Mucosa of descending colon (tissue), 3 donors: ENCODE measurements at regions not wholly inside any gene's neighbourhood (a gene's known extent, or its start where the extent isn't known, plus 50 kb on each side); places are given as distances from the start of the nearest gene placed in this dataset.

Experiments used
- ATAC-seq: fragments of 200-7000 bp; cut with Tn5 transposase; one replicate; pipeline ENCODE4 v1.9.1; 2020; ENCODE audit warnings: mild to moderate bottlenecking, moderate library complexity
- DNase-seq, 3 donors: peaks; one replicate each; pipeline ENCODE4 v3.0.0-alpha.2; 2020
- H3K36me3 ChIP-seq: fragments of 200-600 bp; one replicate; pipeline ENCODE4 v1.8.0; 2021; ENCODE audit warnings: low read depth, mild to moderate bottlenecking
- H3K4me1 ChIP-seq: fragments of 200-600 bp; one replicate; pipeline ENCODE4 v1.8.0; 2021; ENCODE audit warnings: low read depth, mild to moderate bottlenecking
- H3K4me3 ChIP-seq: fragments of 200-600 bp; one replicate; pipeline ENCODE4 v1.8.0; 2021; ENCODE audit warnings: mild to moderate bottlenecking
- H3K9me3 ChIP-seq: fragments of 200-600 bp; one replicate; pipeline ENCODE4 v1.8.0; 2021; ENCODE audit warnings: mild to moderate bottlenecking
- intact Hi-C, 2 donors: fragments of 100-400 bp; cut with DNase I in 1 of 2; cut with micrococcal nuclease in 1 of 2; formaldehyde crosslinking; loops; one replicate each; pipeline versions ENCODE4 v1.11.0 to v1.11.1; 2022; cut with DNase I, micrococcal nuclease
- TF ChIP-seq, protein P1 (sequence below): fragments of 200-600 bp; IDR thresholded peaks from one replicate; pipeline ENCODE4 v1.8.0; 2022; ENCODE audit warnings: antibody characterized with exemption, mild to moderate bottlenecking
- donor health status: DM: no; HTN: no; CAD: no; lungs with moderate emphysema.
- donor health status: DM: no; HTN: no; CAD: no.
- donor health status: DM: no; HTN: yes; CAD: no.

DNA sequence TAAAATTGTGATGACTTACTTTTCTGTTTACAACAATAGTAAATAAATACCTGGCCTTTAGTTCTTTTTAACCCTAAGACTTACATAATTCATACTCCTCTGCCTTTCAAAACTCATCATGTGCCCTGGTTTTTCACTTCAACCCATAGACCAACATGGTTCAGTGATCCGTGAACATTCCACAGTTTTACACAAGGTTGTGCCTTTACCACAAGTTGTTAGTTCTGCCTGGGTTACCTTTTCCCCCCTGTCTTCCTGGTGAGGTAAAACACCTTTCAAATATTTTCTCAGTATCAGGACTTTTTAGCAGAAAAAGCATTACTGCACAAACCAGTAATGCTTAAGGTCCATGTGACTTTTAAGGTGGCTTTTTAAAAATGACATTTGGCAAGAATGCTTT, 1466.4 kb downstream of the PLA2G4A start:
- TF ChIP-seq, protein P1, sequence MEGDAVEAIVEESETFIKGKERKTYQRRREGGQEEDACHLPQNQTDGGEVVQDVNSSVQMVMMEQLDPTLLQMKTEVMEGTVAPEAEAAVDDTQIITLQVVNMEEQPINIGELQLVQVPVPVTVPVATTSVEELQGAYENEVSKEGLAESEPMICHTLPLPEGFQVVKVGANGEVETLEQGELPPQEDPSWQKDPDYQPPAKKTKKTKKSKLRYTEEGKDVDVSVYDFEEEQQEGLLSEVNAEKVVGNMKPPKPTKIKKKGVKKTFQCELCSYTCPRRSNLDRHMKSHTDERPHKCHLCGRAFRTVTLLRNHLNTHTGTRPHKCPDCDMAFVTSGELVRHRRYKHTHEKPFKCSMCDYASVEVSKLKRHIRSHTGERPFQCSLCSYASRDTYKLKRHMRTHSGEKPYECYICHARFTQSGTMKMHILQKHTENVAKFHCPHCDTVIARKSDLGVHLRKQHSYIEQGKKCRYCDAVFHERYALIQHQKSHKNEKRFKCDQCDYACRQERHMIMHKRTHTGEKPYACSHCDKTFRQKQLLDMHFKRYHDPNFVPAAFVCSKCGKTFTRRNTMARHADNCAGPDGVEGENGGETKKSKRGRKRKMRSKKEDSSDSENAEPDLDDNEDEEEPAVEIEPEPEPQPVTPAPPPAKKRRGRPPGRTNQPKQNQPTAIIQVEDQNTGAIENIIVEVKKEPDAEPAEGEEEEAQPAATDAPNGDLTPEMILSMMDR = no peak
- H3K4me3 ChIP-seq = no peak overlapping the region
- ATAC-seq (no peak), DNase-seq (no peak)
- H3K4me1 ChIP-seq = no peaks in the 10 kb centered on the region
- no peaks in the 10 kb centered on the region for H3K36me3 ChIP-seq
- intact Hi-C loops = no loop called here
- peaks cover 3% of the 10 kb centered on the region for H3K9me3 ChIP-seq

DNA sequence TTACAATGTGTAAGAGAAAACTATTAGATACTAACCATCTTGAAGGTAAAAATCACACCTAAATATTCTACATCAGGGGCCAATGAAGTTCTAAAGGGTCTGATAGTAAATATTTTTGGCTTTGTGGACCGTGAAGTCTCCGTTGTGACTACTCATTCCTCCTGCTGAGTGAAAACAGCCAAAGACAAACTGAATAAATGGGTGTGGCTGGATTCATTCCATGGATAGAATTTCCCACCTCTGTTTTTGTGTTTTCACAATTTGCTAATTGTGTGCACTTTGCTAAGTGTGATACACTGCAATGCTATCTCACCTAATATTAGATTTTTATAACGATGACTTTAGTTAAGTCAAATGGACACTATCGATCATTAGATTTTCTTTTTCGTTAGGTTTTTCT, 1474.0 kb downstream of the PLA2G4A start:
- DNase-seq = no peak
- no peak for ATAC-seq
- intact Hi-C loops = no loop called here
- no peak overlapping the region for H3K4me3 ChIP-seq
- H3K4me1 ChIP-seq = no peaks in the 10 kb centered on the region
- peaks cover 10% of the 10 kb centered on the region for H3K9me3 ChIP-seq
- H3K36me3 ChIP-seq = no peaks in the 10 kb centered on the region
- TF ChIP-seq, protein P1 = no peak

DNA sequence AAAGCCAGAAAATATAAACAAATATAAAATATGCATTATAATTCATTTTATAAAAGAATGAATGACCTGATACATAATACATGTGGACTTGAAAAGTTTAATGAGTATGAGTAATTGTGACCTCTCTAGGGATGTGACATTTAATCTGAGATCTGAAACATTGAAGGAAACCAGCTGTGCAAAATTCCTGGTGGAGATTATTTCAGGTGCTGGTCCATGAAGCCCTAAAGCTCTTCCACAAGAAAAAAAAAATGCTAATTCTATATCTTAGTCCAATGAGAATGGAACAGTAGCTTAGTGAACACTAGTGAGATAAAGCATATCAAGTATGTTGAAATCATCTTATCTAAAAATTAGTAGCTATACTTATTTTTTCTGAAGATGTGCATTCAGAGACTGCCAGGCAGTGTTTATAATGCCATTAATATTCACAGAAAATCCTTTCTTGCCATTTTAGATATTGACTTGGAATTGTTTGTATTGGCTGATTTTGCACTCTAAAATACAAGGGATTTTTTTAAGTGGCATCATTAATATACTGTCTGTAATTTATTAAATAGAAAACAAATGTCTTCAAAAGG, 1485.9 kb downstream of the PLA2G4A start:
- intact Hi-C loops = no loop called here
- ATAC-seq (no peak), DNase-seq (no peak)
- Histone ChIP-seq H3K9me3 (peaks cover 5% of the 10 kb centered on the region), H3K4me3 (no peak overlapping the region), H3K36me3 (no peaks in the 10 kb centered on the region), H3K4me1 (no peaks in the 10 kb centered on the region)
- TF ChIP-seq, protein P1 = no peak

DNA sequence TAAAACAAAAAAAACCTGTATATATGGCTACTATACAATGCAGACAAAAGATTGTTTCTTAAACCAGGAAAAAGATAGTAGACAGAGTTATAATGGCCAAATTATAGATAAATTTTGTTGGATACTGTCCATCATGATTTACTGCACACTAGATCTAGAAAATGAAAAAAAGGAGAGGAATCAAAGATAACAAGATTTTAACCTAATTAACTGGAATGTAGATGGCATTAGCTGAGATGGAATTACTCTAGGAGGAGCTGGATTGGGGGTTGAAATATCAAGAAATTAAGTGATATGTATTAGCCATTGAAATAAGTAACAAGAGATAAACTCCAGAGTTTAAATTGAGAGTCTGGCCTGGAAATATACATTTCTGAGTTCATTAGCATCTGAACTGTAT, 1489.1 kb downstream of the PLA2G4A start:
- Histone ChIP-seq H3K9me3 (peaks cover 1% of the 10 kb centered on the region), H3K4me3 (no peak overlapping the region), H3K36me3 (no peaks in the 10 kb centered on the region), H3K4me1 (no peaks in the 10 kb centered on the region)
- no peak for ATAC-seq
- TF ChIP-seq, protein P1 = no peak
- DNase-seq = no peak
- intact Hi-C loops = no loop called here

DNA sequence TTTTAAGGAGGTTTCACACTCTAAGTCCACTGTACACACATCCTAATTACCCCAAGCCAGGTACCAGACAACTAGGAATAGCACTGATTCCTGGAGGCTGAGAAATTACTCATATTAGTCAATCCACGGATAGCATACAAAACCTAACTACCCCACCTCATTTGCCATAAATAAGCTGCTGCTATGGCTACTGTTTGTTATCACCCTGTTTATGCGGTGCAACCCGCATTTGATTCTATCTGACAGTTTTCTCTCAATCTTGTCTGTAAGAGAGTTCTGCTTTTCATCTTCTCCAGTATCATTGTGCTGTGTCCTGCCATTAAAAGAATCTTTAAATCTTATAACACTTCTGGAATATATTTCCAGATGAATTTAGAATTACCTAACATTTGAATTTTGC, 1496.5 kb downstream of the PLA2G4A start:
- Histone ChIP-seq H3K36me3 (no peaks in the 10 kb centered on the region), H3K4me1 (no peaks in the 10 kb centered on the region), H3K9me3 (no peaks in the 10 kb centered on the region), H3K4me3 (no peak overlapping the region)
- intact Hi-C loops = no loop called here
- no peak for ATAC-seq
- DNase-seq = no peak
- TF ChIP-seq, protein P1 = no peak

DNA sequence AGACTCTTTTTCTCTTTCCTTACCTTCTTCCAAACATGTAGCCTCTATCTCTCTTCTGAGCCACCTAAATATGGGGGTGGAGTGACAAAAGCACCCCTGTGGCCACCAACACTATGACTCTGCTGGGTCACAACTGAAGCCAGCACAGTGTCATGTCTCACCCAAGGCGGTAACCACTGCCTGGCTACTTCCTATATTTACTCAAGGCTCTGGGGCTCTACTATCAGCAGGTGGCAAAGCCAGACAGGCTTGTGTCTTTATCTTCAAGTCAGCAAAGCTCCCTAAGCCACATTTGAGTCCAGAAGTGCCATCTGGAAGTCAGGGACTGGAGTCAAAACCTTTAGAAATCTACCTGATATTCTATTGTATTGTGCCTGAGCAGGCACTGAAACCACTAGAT, 1515.2 kb downstream of the PLA2G4A start:
- H3K4me1 ChIP-seq = no peaks in the 10 kb centered on the region
- no peak overlapping the region for H3K4me3 ChIP-seq
- peaks cover 6% of the 10 kb centered on the region for H3K9me3 ChIP-seq
- no peaks in the 10 kb centered on the region for H3K36me3 ChIP-seq
- TF ChIP-seq, protein P1 = no peak
- ATAC-seq (no peak), DNase-seq (no peak)
- intact Hi-C loops = no loop called here
